Astrocyte of the cerebellum (primary cell): ENCODE measurements at regions not wholly inside any gene's neighbourhood (a gene's known extent, or its start where the extent isn't known, plus 50 kb on each side); places are given as distances from the start of the nearest gene placed in this dataset.

Experiments
- DNase-seq: peaks from one replicate; pipeline ENCODE4 v3.0.0-alpha.2; 2011; ENCODE audit warnings: low read depth
- H3K4me3 ChIP-seq: 2 replicates; pipeline ENCODE4 v1.5.1; 2011; ENCODE audit warnings: mild to moderate bottlenecking, low read depth, low read length, moderate library complexity
- in situ Hi-C: cut with HindIII; loops from 2 replicates; pipeline ENCODE4 v1.10.0; 2017; ENCODE audit warnings: low sequenced_read_pairs
- TF ChIP-seq, protein P1 (sequence below): IDR thresholded peaks from 2 replicates; pipeline ENCODE4 v1.5.1; 2012; ENCODE audit warnings: low read length, low read depth, moderate library complexity, mild to moderate bottlenecking; ENCODE audit errors: missing control alignments

DNA sequence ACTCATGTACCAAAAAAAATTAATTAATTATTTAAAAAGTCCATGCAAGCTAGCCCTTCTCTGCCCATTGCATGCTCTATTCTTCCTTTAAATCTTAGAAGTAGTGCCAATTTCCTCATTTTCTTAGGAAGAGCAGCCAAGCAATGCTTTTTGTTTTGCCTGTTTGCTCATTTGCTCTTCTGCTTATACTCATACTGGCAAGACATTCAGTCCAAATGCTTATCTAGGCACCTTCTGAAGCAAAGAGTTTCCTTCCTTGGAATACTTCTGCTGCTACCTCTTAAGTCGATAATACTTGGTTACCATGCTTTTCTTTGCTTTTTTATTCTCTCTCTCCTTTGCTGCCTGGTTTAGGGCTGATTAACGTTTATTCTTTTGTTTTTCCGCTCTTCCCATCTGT, 1318.3 kb downstream of the AACS start:
- H3K4me3 ChIP-seq: no peak overlapping the region
- in situ Hi-C loops: no loop called here
- DNase-seq: no peak
- TF ChIP-seq, protein P1, sequence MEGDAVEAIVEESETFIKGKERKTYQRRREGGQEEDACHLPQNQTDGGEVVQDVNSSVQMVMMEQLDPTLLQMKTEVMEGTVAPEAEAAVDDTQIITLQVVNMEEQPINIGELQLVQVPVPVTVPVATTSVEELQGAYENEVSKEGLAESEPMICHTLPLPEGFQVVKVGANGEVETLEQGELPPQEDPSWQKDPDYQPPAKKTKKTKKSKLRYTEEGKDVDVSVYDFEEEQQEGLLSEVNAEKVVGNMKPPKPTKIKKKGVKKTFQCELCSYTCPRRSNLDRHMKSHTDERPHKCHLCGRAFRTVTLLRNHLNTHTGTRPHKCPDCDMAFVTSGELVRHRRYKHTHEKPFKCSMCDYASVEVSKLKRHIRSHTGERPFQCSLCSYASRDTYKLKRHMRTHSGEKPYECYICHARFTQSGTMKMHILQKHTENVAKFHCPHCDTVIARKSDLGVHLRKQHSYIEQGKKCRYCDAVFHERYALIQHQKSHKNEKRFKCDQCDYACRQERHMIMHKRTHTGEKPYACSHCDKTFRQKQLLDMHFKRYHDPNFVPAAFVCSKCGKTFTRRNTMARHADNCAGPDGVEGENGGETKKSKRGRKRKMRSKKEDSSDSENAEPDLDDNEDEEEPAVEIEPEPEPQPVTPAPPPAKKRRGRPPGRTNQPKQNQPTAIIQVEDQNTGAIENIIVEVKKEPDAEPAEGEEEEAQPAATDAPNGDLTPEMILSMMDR: no peak

DNA sequence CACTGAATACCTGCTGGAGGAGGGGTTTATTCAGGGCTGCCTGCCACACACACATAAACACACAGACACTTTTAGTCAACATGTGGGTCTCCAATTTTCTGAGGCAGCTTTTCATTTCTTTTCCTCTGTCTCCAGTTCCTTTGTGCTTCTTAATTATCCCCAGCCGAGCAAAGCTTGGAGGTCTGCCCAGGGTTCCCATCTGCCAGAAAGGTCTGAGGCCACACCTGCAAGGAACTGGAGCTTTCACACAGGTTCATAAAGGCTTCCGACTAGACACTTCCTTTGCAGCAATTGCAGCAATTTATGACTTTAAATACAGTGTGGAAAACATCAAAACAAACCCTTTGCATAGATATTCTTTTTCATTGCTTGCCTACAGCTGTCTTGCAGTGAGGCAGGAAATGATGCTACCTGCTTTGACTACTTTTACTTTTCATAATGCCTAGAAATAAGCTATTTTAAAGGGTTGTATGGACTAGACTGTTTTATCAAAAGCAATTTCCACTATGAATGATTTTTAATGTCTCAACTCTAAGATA, 1318.9 kb downstream of the AACS start:
- H3K4me3 ChIP-seq: no peak overlapping the region
- TF ChIP-seq, protein P1: no peak
- in situ Hi-C loops: no loop called here
- no peak for DNase-seq

DNA sequence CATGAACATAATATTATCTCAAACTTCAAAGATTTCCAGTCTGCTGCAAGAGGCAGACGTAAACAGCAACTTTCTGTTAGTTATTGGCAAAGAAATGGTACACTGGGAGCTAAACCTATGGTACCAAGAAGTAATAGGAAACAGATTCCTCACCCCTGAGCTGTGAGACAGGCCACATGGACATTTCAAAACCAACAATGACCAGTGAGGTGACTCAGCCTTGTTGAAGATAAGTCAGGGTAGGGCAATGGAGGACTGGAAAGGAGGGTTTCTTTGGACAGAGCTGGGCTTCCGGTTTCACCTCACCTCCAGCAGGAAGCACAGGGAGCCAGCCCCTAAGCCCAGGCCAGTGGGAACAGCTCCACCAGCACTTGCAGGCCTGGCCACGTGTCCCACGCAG, 1320.5 kb downstream of the AACS start:
- H3K4me3 ChIP-seq: no peak overlapping the region
- TF ChIP-seq, protein P1: no peak
- in situ Hi-C loops: no loop called here
- no peak for DNase-seq

DNA sequence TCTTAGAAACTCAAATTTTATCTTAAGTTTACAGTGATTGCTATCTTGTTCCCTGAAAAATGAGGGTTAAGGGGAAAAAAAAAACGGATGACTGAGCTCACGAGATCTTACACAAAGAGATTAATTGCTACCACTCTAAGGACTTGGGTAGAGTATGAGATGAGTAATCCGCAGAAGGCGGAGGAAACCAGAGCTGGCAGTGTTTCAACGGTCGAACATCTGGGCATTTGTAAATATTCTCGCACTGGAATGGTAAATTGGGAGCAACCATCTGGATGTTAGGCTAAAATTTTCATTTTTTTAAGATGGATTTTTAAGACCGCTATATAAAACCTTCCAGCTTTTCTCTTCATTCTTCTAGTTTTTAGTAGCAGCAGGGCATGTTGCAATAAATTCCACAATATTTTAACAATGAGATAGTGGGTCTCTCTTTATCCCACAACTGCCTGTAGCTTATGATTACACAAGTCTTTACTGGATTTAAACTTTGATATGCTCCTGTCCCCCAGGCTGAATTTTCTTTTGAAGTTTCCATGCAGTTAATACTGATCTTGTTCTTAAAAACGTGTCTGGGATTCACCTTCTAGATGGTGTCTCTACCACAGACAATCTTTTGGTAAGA, 1324.1 kb downstream of the AACS start:
- H3K4me3 ChIP-seq: no peak overlapping the region
- no peak for DNase-seq
- in situ Hi-C loops: no loop called here
- TF ChIP-seq, protein P1: no peak

DNA sequence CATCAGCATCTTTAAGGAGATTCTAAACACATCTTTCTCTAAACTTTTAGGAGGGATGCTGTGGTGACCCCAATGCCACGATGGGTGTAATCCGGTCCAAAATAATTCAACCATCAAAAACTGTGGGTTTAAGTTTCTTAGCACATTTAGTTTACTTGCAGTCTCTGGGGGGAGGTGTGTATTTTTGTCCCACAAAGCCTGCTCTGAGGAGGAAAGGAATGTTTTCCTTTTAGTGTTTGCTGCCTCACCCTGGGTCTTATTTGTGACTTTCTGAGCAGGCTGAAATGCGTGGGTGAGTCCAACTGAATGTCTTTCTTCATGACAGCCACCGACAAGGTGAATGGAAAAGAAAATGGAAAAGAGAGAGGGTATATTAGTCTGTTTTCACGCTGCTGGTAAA, 1324.7 kb downstream of the AACS start:
- in situ Hi-C loops: no loop called here
- TF ChIP-seq, protein P1: no peak
- no peak overlapping the region for H3K4me3 ChIP-seq
- DNase-seq: no peak

DNA sequence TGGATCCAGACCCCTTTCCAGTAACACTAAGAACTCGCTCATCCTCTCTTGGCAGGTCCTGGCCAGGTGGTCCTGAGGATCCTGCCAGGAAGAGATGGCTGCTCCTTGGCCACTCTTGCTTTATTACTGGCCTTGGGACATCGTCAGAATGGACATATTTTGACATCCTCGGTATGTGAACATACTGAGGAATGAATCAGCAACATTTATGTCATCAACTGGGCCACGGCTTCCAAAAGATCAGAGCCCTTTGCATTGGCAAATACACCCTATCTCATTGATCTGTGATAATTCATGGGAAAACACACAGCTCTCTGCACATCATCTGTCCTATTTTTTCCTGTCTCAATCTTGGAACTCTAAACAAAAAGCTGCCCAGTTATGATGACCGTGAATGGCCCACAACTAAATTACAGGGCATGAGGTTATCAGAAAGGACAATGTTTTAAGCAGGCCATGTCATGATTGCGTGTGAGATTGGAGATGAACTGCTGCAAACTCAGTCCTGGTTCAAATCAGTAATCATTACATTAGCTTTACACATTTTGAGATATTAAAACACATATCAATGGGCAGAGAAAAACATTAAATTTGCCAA, 1325.8 kb downstream of the AACS start:
- DNase-seq: no peak
- in situ Hi-C loops: no loop called here
- TF ChIP-seq, protein P1: no peak
- H3K4me3 ChIP-seq: no peak overlapping the region
